Thoracic aorta (tissue), 2 donors: ENCODE measurements at regions not wholly inside any gene's neighbourhood (a gene's known extent, or its start where the extent isn't known, plus 50 kb on each side); places are given as distances from the start of the nearest gene placed in this dataset.
"Not testable (repeated sequence)": the region's sequence is repeated elsewhere in the genome, so short reads cannot be mapped to it uniquely, and the experiment has no call there.

Experiments
- ATAC-seq: fragments of 150-250 bp; one replicate; pipeline ENCODE4 v1.8.0; 2017; ENCODE audit warnings: low read depth; ENCODE audit not compliant: insufficient number of reproducible peaks, low FRiP score
- DNase-seq: peaks from one replicate; pipeline ENCODE4 v3.0.0-alpha.2; 2020; ENCODE audit warnings: low spot score
- H3K27ac ChIP-seq, 2 donors: fragments of 200-600 bp; sonication (generic); 1 replicate in 1 of 2; 2 replicates in 1 of 2; pipeline ENCODE4 v1.5.1; 2016; ENCODE audit warnings: mild to moderate bottlenecking in 2 of 2, moderate library complexity in 2 of 2
- H3K27me3 ChIP-seq: fragments of 200-600 bp; sonication (generic); replicated peaks from 2 replicates; pipeline ENCODE4 v1.6.0; 2016; ENCODE audit warnings: mild to moderate bottlenecking; ENCODE audit not compliant: insufficient read depth
- H3K36me3 ChIP-seq: fragments of 200-600 bp; sonication (generic); one replicate; pipeline ENCODE4 v1.5.1; 2016
- H3K4me1 ChIP-seq, 2 donors: fragments of 200-600 bp; sonication (generic); 1 replicate in 1 of 2; 2 replicates in 1 of 2; pipeline versions ENCODE4 v1.5.1 to v1.6.0; 2016; ENCODE audit warnings: low read depth in 2 of 2, mild to moderate bottlenecking in 1 of 2; ENCODE audit not compliant: control insufficient read depth in 1 of 2
- H3K4me3 ChIP-seq: fragments of 200-600 bp; sonication (generic); 2 replicates; pipeline ENCODE4 v1.5.1; 2016; ENCODE audit warnings: mild to moderate bottlenecking
- H3K9me3 ChIP-seq: fragments of 200-600 bp; sonication (generic); 2 replicates; pipeline ENCODE4 v1.5.1; 2016
- CTCF ChIP-seq: fragments of 200-600 bp; sonication (generic); IDR thresholded peaks from one replicate; pipeline ENCODE4 v1.5.1; 2019; ENCODE audit warnings: antibody characterized with exemption

GRCh38 chr4:116544946-116545345, 540.4 kb downstream of the TRAM1L1 start:
- Histone ChIP-seq H3K27ac (no peak overlapping the region), H3K4me3 (no peak overlapping the region), H3K9me3 (no peaks in the 10 kb centered on the region), H3K36me3 (no peaks in the 10 kb centered on the region), H3K4me1 (no peaks in the 10 kb centered on the region), H3K27me3 (no peaks in the 10 kb centered on the region)
- DNase-seq (no peak), ATAC-seq (no peak)
- TF ChIP-seq CTCF: no peak

- no peak for ATAC-seq
- no peaks in the 10 kb centered on the region for H3K9me3 ChIP-seq
- TF ChIP-seq CTCF: no peak
- no peaks in the 10 kb centered on the region for H3K4me1 ChIP-seq
- no peaks in the 10 kb centered on the region for H3K27me3 ChIP-seq
- H3K4me3 ChIP-seq: no peak overlapping the region
- DNase-seq: no peak
- H3K27ac ChIP-seq: no peak overlapping the region
- no peaks in the 10 kb centered on the region for H3K36me3 ChIP-seq
These were observed 545.6 kb downstream of the TRAM1L1 start for GRCh38 chr4:116539744-116540143.

GRCh38 chr4:116537828-116538227, 547.5 kb downstream of the TRAM1L1 start:
- H3K36me3 ChIP-seq: no peaks in the 10 kb centered on the region
- no peaks in the 10 kb centered on the region for H3K9me3 ChIP-seq
- DNase-seq (no peak), ATAC-seq (no peak)
- no peaks in the 10 kb centered on the region for H3K27me3 ChIP-seq
- no peak for TF ChIP-seq CTCF
- no peak overlapping the region for H3K27ac ChIP-seq
- no peak overlapping the region for H3K4me3 ChIP-seq
- no peaks in the 10 kb centered on the region for H3K4me1 ChIP-seq

- not testable (repeated sequence) for H3K27ac ChIP-seq, H3K27me3 ChIP-seq, H3K4me1 ChIP-seq, H3K9me3 ChIP-seq, H3K4me3 ChIP-seq, ATAC-seq, H3K36me3 ChIP-seq, DNase-seq
These were observed 549.4 kb downstream of the TRAM1L1 start for GRCh38 chr4:116536024-116536423.

GRCh38 chr4:116531870-116532269, 553.5 kb downstream of the TRAM1L1 start:
- Histone ChIP-seq H3K4me3 (no peak overlapping the region), H3K27me3 (no peaks in the 10 kb centered on the region), H3K4me1 (no peaks in the 10 kb centered on the region), H3K27ac (no peak overlapping the region), H3K36me3 (no peaks in the 10 kb centered on the region), H3K9me3 (no peaks in the 10 kb centered on the region)
- ATAC-seq (no peak), DNase-seq (no peak)
- no peak for TF ChIP-seq CTCF

GRCh38 chr4:116531026-116531425, 554.4 kb downstream of the TRAM1L1 start:
- ATAC-seq: no peak
- Histone ChIP-seq H3K4me1 (no peaks in the 10 kb centered on the region), H3K4me3 (no peak overlapping the region), H3K9me3 (no peaks in the 10 kb centered on the region), H3K27me3 (no peaks in the 10 kb centered on the region), H3K36me3 (no peaks in the 10 kb centered on the region), H3K27ac (no peak overlapping the region)
- no peak for DNase-seq
- no peak for TF ChIP-seq CTCF
